Thyroid gland (tissue), 4 donors: ENCODE measurements at regions not wholly inside any gene's neighbourhood (a gene's known extent, or its start where the extent isn't known, plus 50 kb on each side); places are given as distances from the start of the nearest gene placed in this dataset.
A peak's percentile ranks its signal among the peaks of the same experiment; 100 is the strongest.

Experiments used
- DNase-seq, 2 donors: peaks; one replicate each; pipeline ENCODE4 v3.0.0-alpha.2; 2019
- H3K27ac ChIP-seq, 3 donors: fragments of 200-600 bp; sonication (generic); 1 replicate in 2 of 3; 2 replicates in 1 of 3; pipeline ENCODE4 v1.5.1; 2016 to 2019; ENCODE audit warnings: mild to moderate bottlenecking in 1 of 3, moderate library complexity in 1 of 3
- H3K27me3 ChIP-seq: fragments of 200-600 bp; sonication (generic); one replicate; pipeline ENCODE4 v1.5.1; 2019
- H3K36me3 ChIP-seq, 2 donors: fragments of 200-600 bp; sonication (generic); one replicate each; pipeline ENCODE4 v1.5.1; 2016 to 2019
- H3K4me1 ChIP-seq, 2 donors: fragments of 200-600 bp; sonication (generic); one replicate each; pipeline ENCODE4 v1.5.1; 2017 to 2019
- H3K4me3 ChIP-seq, 3 donors: fragments of 200-600 bp; sonication (generic); replicated peaks in 1 of 3; 1 replicate in 2 of 3; 2 replicates in 1 of 3; pipeline ENCODE4 v1.5.1; 2016; ENCODE audit warnings: mild to moderate bottlenecking in 1 of 3
- H3K9me3 ChIP-seq: fragments of 200-600 bp; sonication (generic); one replicate; pipeline ENCODE4 v1.5.1; 2017
- CTCF ChIP-seq, 6 experiments: fragments of 200-600 bp in 3 of 6; fragments of 450-650 bp in 3 of 6; sonication (generic) in 3 of 6; IDR thresholded peaks; one replicate each; pipeline ENCODE4 v1.5.1; 2016 to 2019; ENCODE audit warnings: antibody characterized with exemption in 6 of 6, mild to moderate bottlenecking in 2 of 6, inconsistent platforms in 1 of 6, moderate library complexity in 1 of 6
- POLR2A ChIP-seq, 2 donors: fragments of 450-650 bp; IDR thresholded peaks; one replicate each; pipeline ENCODE4 v1.6.1; 2017; ENCODE audit warnings: antibody characterized with exemption in 2 of 2, mild to moderate bottlenecking in 2 of 2, moderate library complexity in 1 of 2
- WGBS, 2 donors: methylation state at CpG; one replicate each; pipeline ENCODE4 v1.1.5; 2017; 5-methylcytosine and 5-hydroxymethylcytosine counted together
- intact Hi-C: fragments of 100-400 bp; cut with DNase I; formaldehyde crosslinking; loops from one replicate; pipeline ENCODE4 v1.15.1; 2023

GRCh38 chr12:46609674-46610073 is 216.1 kb downstream of the SLC38A4 start:
- TF ChIP-seq CTCF (IDR thresholded peaks at IDR 0.05) (no peak), POLR2A (IDR thresholded peaks at IDR 0.05) (no peak)
- intact Hi-C loops = no loop called here
- Histone ChIP-seq H3K4me1 (peaks cover 0 to 5% of the 10 kb centered on the region in 2 donors), H3K27me3 (no peaks in the 10 kb centered on the region), H3K9me3 (no peaks in the 10 kb centered on the region), H3K27ac (no peak overlapping the region), H3K4me3 (no peak overlapping the region), H3K36me3 (no peaks in the 10 kb centered on the region)
- 97% methylated on average over 2 of the region's 2 CpGs for WGBS, 2 donors
- no peak for DNase-seq

GRCh38 chr12:46609273-46609623 is 216.5 kb downstream of the SLC38A4 start:
- intact Hi-C loops = no loop called here
- peaks cover 0 to 5% of the 10 kb centered on the region in 2 donors for H3K4me1 ChIP-seq
- H3K4me3 ChIP-seq = no peak overlapping the region
- no peaks in the 10 kb centered on the region for H3K36me3 ChIP-seq
- WGBS, 2 donors = 75 to 91% methylated on average over 1 of the region's 1 CpG
- peak overlapping the region; percentile 17 to 50 (median 36) for H3K27ac ChIP-seq
- TF ChIP-seq POLR2A (IDR thresholded peaks at IDR 0.05) = no peak
- no peak for TF ChIP-seq CTCF (IDR thresholded peaks at IDR 0.05)
- H3K9me3 ChIP-seq = no peaks in the 10 kb centered on the region
- H3K27me3 ChIP-seq = no peaks in the 10 kb centered on the region
- DNase-seq = no peak

- intact Hi-C loops = no loop called here
- Histone ChIP-seq H3K4me3 (no peak overlapping the region), H3K27me3 (no peaks in the 10 kb centered on the region), H3K9me3 (no peaks in the 10 kb centered on the region), H3K4me1 (peaks cover 0 to 5% of the 10 kb centered on the region in 2 donors), H3K36me3 (no peaks in the 10 kb centered on the region), H3K27ac (peak overlapping the region; percentile 17 to 50 (median 36))
- 83 to 84% methylated on average over 1 of the region's 1 CpG for WGBS, 2 donors
- TF ChIP-seq POLR2A (IDR thresholded peaks at IDR 0.05) = no peak
- TF ChIP-seq CTCF (IDR thresholded peaks at IDR 0.05) = no peak
- no peak for DNase-seq
Observed at GRCh38 chr12:46608431-46609272, 217.1 kb downstream of the SLC38A4 start.

- Histone ChIP-seq H3K27ac (no peak overlapping the region), H3K4me1 (peaks cover 0 to 5% of the 10 kb centered on the region in 2 donors), H3K27me3 (no peaks in the 10 kb centered on the region), H3K9me3 (no peaks in the 10 kb centered on the region), H3K4me3 (no peak overlapping the region), H3K36me3 (no peaks in the 10 kb centered on the region)
- 86 to 96% methylated on average over 4 of the region's 4 CpGs for WGBS, 2 donors
- intact Hi-C loops = no loop called here
- TF ChIP-seq POLR2A (IDR thresholded peaks at IDR 0.05) (no peak), CTCF (IDR thresholded peaks at IDR 0.05) (no peak)
- DNase-seq = no peak
Observed at GRCh38 chr12:46604684-46605083, 221.1 kb downstream of the SLC38A4 start.

GRCh38 chr12:46603776-46604456 is 221.9 kb downstream of the SLC38A4 start:
- DNase-seq = no peak
- Histone ChIP-seq H3K27me3 (no peaks in the 10 kb centered on the region), H3K4me1 (peaks cover 0 to 3% of the 10 kb centered on the region in 2 donors), H3K36me3 (no peaks in the 10 kb centered on the region), H3K4me3 (no peak overlapping the region), H3K27ac (no peak overlapping the region), H3K9me3 (no peaks in the 10 kb centered on the region)
- 86 to 94% methylated on average over 1 to 2 of the region's 3 CpGs for WGBS, 2 donors
- no peak for TF ChIP-seq CTCF (IDR thresholded peaks at IDR 0.05)
- TF ChIP-seq POLR2A (IDR thresholded peaks at IDR 0.05) = no peak
- intact Hi-C loops = no loop called here
